Jurkat, Clone E6-1 (cell line): ENCODE measurements at regions not wholly inside any gene's neighbourhood (a gene's known extent, or its start where the extent isn't known, plus 50 kb on each side); places are given as distances from the start of the nearest gene placed in this dataset.
"Not testable (repeated sequence)": the region's sequence is repeated elsewhere in the genome, so short reads cannot be mapped to it uniquely, and the experiment has no call there.

Experiments
- DNase-seq: peaks from one replicate; pipeline ENCODE4 v3.0.0-alpha.2; 2011; ENCODE audit warnings: low read depth, low spot score
- H3K4me3 ChIP-seq: 2 replicates; pipeline ENCODE4 v1.5.1; 2011; ENCODE audit warnings: mild to moderate bottlenecking, low read length, control low read depth, moderate library complexity

- no peak overlapping the region for H3K4me3 ChIP-seq
- DNase-seq = no peak
Observed at GRCh38 chr2:137870682-137871081, 93.6 kb upstream of the HNMT start.

DNA sequence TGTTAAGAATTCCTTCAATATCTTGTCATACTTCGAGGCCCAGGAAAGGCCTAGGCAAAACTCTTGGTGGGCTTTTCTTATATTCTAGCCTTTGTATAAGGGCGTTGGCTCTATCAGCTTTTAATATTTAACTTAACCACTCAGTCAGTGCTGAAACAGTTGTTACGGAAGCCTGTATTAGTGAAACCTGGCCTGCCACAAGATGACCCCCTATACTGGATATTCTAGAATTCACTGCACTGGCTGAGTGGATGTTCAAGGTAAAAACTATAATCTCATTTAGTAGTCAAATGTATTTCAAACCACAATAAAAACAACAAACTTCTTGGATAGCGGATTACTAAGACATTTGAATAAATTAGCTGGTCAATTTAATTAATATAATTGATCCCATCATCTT, 91.7 kb upstream of the HNMT start:
- no peak overlapping the region for H3K4me3 ChIP-seq
- no peak for DNase-seq

GRCh38 chr2:137873536-137874244, 90.6 kb upstream of the HNMT start:
- no peak overlapping the region for H3K4me3 ChIP-seq
- DNase-seq = no peak

- no peak for DNase-seq
- H3K4me3 ChIP-seq = no peak overlapping the region
Observed at GRCh38 chr2:137879121-137879520, 85.2 kb upstream of the HNMT start.

GRCh38 chr2:137881711-137882110, 82.6 kb upstream of the HNMT start:
- no peak overlapping the region for H3K4me3 ChIP-seq
- no peak for DNase-seq

GRCh38 chr2:137886083-137886831, 78.0 kb upstream of the HNMT start:
- no peak for DNase-seq
- H3K4me3 ChIP-seq = no peak overlapping the region

GRCh38 chr2:137888845-137889244, 75.4 kb upstream of the HNMT start:
- DNase-seq = no peak
- H3K4me3 ChIP-seq = no peak overlapping the region

GRCh38 chr2:137892739-137893138, 71.5 kb upstream of the HNMT start:
- DNase-seq = no peak

GRCh38 chr2:137893145-137893544, 71.1 kb upstream of the HNMT start:
- H3K4me3 ChIP-seq = no peak overlapping the region
- DNase-seq = no peak

More at GRCh38 chr2:137892739-137893138, 71.5 kb upstream of the HNMT start:
- no peak overlapping the region for H3K4me3 ChIP-seq

DNA sequence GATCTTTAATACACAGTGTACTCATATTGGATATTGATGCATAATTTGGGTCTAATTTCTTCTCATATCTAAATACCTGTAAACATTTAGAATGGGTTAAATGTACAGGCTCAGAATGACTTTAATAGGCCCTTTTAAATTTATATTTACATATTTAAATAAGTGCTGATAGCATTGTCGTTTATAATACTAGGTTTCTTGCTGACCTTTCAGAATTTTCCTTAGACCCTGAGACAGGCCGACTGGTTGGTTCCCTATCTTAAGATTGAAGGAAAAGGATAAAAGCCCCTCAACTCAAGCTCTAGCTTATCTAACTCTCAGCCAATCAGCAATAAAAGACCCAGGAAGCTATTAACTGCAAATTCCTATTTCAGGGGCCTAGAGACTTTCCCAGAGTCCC, 67.8 kb upstream of the HNMT start:
- DNase-seq = no peak
- no peak overlapping the region for H3K4me3 ChIP-seq

GRCh38 chr2:137897082-137897481, 67.2 kb upstream of the HNMT start:
- no peak overlapping the region for H3K4me3 ChIP-seq
- DNase-seq = no peak

DNA sequence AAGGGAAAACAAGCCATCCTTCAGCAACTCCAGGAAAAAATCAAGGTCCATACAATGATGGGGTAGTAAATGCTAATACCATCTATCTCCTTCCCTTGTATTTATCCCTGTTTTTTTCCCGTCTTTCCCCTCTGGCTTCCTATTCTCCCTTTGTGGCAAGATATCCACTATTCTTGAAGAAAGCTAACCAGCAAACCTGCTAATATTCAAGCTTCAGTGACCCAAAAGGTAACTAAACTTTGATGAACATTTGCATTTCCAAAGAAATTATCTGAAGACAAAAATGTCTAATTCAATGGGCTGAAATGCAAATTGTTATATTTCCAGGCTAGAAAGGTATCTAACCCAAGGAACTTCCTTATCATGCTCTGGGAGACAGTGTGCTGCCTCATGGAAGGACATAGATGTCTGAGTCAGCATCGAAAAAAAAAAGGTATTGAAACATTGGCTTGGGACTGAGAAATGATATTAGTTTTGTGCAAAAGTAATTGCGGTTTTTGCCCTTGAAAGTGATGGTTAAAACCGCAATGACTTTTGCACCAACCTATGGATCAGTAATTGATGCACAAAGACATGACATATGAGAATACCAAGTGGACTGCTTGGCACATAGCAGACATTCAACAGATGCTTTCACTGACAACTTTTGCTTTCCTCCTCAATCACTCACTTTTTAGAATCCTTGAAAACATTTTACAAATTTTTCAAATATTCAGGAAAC, 63.7 kb upstream of the HNMT start:
- no peak overlapping the region for H3K4me3 ChIP-seq
- DNase-seq = no peak

- no peak overlapping the region for H3K4me3 ChIP-seq
- DNase-seq = no peak
Observed at GRCh38 chr2:137910641-137911040, 53.6 kb upstream of the HNMT start.

- no peak for DNase-seq
Observed at GRCh38 chr2:137912371-137912770, 51.9 kb upstream of the HNMT start.

GRCh38 chr2:137913169-137913568, 51.1 kb upstream of the HNMT start:
- DNase-seq = no peak

More at GRCh38 chr2:137912371-137912770, 51.9 kb upstream of the HNMT start:
- H3K4me3 ChIP-seq = no peak overlapping the region

DNA sequence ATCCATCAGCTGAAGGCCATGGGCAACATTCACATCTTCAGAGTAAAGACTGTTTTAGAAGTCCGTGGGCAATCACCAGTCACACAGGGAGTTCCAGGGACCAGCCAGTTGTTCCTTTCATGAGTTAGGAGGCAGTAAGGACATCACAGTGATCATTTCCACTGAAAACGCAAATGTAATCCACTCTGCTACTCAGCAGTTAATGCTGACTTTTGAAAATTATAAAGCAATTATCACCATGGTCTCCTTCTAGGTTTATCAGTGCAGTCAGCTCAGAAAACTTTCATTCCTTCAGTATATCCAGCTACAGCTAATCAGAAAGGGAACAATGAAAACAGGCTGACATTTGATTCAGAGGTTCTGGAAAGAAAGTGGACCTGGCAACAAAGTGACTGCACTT, 50.6 kb upstream of the HNMT start:
- DNase-seq, H3K4me3 ChIP-seq: not testable (repeated sequence)

More at GRCh38 chr2:137913169-137913568, 51.1 kb upstream of the HNMT start:
- H3K4me3 ChIP-seq = no peak overlapping the region
